Vagina (tissue), 2 donors: ENCODE measurements at regions not wholly inside any gene's neighbourhood (a gene's known extent, or its start where the extent isn't known, plus 50 kb on each side); places are given as distances from the start of the nearest gene placed in this dataset.
"Not testable (repeated sequence)": the region's sequence is repeated elsewhere in the genome, so short reads cannot be mapped to it uniquely, and the experiment has no call there.

ENCODE experiments used
- DNase-seq, 2 donors: peaks; one replicate each; pipeline ENCODE4 v3.0.0-alpha.2; 2017; ENCODE audit errors: extremely low spot score in 2 of 2
- H3K27ac ChIP-seq: fragments of 200-600 bp; sonication (generic); one replicate; pipeline ENCODE4 v1.5.1; 2019
- H3K27me3 ChIP-seq: fragments of 200-600 bp; sonication (generic); one replicate; pipeline ENCODE4 v1.5.1; 2019
- H3K36me3 ChIP-seq, 2 donors: fragments of 200-600 bp; sonication (generic); one replicate each; pipeline ENCODE4 v1.5.1; 2017 to 2019
- H3K4me1 ChIP-seq: fragments of 200-600 bp; sonication (generic); one replicate; pipeline ENCODE4 v1.5.1; 2019
- H3K4me3 ChIP-seq, 2 donors: fragments of 200-600 bp; sonication (generic); 1 replicate in 1 of 2; 2 replicates in 1 of 2; pipeline ENCODE4 v1.5.1; 2016 to 2019
- H3K9me3 ChIP-seq: fragments of 200-600 bp; sonication (generic); one replicate; pipeline ENCODE4 v1.5.1; 2019
- CTCF ChIP-seq, 3 experiments: fragments of 450-650 bp in 2 of 3; fragments of 200-600 bp in 1 of 3; sonication (generic) in 1 of 3; IDR thresholded peaks; one replicate each; pipeline ENCODE4 v1.5.1; 2017 to 2019; ENCODE audit warnings: antibody characterized with exemption in 3 of 3, mild to moderate bottlenecking in 2 of 3, moderate library complexity in 2 of 3
- POLR2A ChIP-seq, 2 donors: fragments of 450-650 bp; IDR thresholded peaks; one replicate each; pipeline ENCODE4 v1.6.1; 2017; ENCODE audit warnings: antibody characterized with exemption in 2 of 2, mild to moderate bottlenecking in 2 of 2, moderate library complexity in 2 of 2
- POLR2AphosphoS5 ChIP-seq, 2 donors: sonication (generic); formaldehyde crosslinking; IDR thresholded peaks; one replicate each; pipeline ENCODE4 v1.9.0; 2017; ENCODE audit warnings: antibody characterized with exemption in 2 of 2, mild to moderate bottlenecking in 2 of 2, low read depth in 1 of 2; ENCODE audit not compliant: insufficient read depth in 1 of 2
- intact Hi-C: fragments of 100-400 bp; cut with DNase I; formaldehyde crosslinking; loops from one replicate; pipeline ENCODE4 v1.15.1; 2023

DNA sequence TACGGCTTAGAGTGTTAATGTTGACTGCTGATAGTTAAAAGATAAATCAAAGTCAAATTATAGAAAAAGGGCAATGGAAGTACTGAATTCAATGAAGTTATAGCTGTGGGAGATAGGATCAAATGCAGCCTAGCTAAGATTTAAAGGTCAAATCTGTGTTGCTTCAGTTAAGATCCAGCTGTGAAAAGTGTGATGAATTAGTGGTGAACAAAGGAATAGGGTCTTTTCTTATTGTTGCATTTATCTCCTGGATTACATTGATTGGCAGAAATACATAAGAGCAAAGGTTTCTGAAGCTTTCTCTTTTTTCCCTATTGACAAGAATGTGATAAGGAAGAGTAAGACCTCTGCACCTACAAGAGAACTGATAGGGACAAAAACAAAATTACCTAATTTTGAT lies 1234.6 kb upstream of the ADGRL2 start:
- intact Hi-C loops: no loop called here
- Histone ChIP-seq H3K4me3 (no peak overlapping the region), H3K9me3 (no peaks in the 10 kb centered on the region), H3K4me1 (no peaks in the 10 kb centered on the region), H3K27me3 (no peaks in the 10 kb centered on the region), H3K36me3 (no peaks in the 10 kb centered on the region), H3K27ac (no peak overlapping the region)
- TF ChIP-seq CTCF (IDR thresholded peaks at IDR 0.05) (no peak), POLR2AphosphoS5 (IDR thresholded peaks at IDR 0.05; ENCODE audit: insufficient read depth in 1 of 2, low read depth in 1 of 2) (no peak), POLR2A (IDR thresholded peaks at IDR 0.05) (no peak)
- DNase-seq: no peak

DNA sequence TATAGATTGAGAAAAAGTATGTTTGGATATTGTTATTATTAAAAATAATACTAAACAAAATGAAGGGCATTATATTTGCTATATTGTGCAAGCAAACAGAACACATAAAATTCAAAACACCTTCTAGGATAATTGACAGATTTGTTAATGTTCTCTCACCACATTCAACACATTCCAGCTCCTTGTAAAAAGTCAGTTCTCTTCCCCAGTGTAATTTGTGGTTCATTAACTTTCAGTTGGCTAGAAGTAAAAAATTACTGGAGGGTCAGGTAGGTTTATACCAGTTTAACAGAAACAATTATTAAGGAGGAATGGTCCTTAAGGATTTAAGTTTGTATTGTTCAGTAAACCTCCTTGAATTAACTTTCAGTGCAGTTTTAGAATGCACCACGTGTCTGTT lies 1235.3 kb upstream of the ADGRL2 start:
- no peak for DNase-seq
- Histone ChIP-seq H3K4me3 (no peak overlapping the region), H3K27ac (no peak overlapping the region), H3K36me3 (no peaks in the 10 kb centered on the region), H3K9me3 (no peaks in the 10 kb centered on the region), H3K27me3 (no peaks in the 10 kb centered on the region), H3K4me1 (no peaks in the 10 kb centered on the region)
- TF ChIP-seq CTCF (IDR thresholded peaks at IDR 0.05): no peak
- TF ChIP-seq POLR2A (IDR thresholded peaks at IDR 0.05): no peak
- TF ChIP-seq POLR2AphosphoS5 (IDR thresholded peaks at IDR 0.05; ENCODE audit: insufficient read depth in 1 of 2, low read depth in 1 of 2): no peak
- intact Hi-C loops: no loop called here

DNA sequence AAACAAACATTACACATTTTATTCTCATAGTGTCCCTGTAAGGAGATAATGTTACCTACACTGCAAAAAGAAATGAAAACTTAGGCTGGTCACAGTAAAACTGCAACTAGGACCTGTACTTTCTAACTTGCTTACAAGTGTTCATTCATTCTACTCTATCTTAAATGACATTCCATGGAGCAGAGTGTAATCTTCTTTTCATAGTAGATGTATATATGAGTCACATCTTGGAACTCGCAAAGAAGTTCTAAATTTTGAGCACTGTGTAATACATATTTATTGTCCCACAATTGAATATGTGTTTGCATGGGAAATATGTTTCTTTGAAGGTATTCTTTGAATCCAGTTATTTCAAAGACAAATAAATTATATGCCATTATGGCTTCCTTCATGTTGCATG lies 1258.5 kb upstream of the ADGRL2 start:
- Histone ChIP-seq H3K27me3 (no peaks in the 10 kb centered on the region), H3K4me1 (no peaks in the 10 kb centered on the region), H3K9me3 (no peaks in the 10 kb centered on the region), H3K27ac (no peak overlapping the region), H3K4me3 (no peak overlapping the region), H3K36me3 (no peaks in the 10 kb centered on the region)
- DNase-seq: no peak
- intact Hi-C loops: no loop called here
- TF ChIP-seq CTCF (IDR thresholded peaks at IDR 0.05) (no peak), POLR2A (IDR thresholded peaks at IDR 0.05) (no peak)

GRCh38 chr1:80540596-80540995 lies 1260.1 kb upstream of the ADGRL2 start:
- H3K36me3 ChIP-seq: no peaks in the 10 kb centered on the region
- DNase-seq: no peak
- intact Hi-C loops: no loop called here
- TF ChIP-seq CTCF (IDR thresholded peaks at IDR 0.05) (no peak), POLR2A (IDR thresholded peaks at IDR 0.05) (no peak), POLR2AphosphoS5 (IDR thresholded peaks at IDR 0.05; ENCODE audit: insufficient read depth in 1 of 2, low read depth in 1 of 2) (no peak)
- no peaks in the 10 kb centered on the region for H3K4me1 ChIP-seq
- H3K9me3 ChIP-seq: no peaks in the 10 kb centered on the region
- H3K27ac ChIP-seq: no peak overlapping the region
- H3K27me3 ChIP-seq: no peaks in the 10 kb centered on the region
- H3K4me3 ChIP-seq: no peak overlapping the region

GRCh38 chr1:80540149-80540548 lies 1260.6 kb upstream of the ADGRL2 start:
- Histone ChIP-seq H3K27ac (no peak overlapping the region), H3K27me3 (no peaks in the 10 kb centered on the region), H3K4me1 (no peaks in the 10 kb centered on the region), H3K9me3 (no peaks in the 10 kb centered on the region), H3K4me3 (no peak overlapping the region), H3K36me3 (no peaks in the 10 kb centered on the region)
- no peak for DNase-seq
- intact Hi-C loops: no loop called here
- TF ChIP-seq POLR2AphosphoS5 (IDR thresholded peaks at IDR 0.05; ENCODE audit: insufficient read depth in 1 of 2, low read depth in 1 of 2) (no peak), POLR2A (IDR thresholded peaks at IDR 0.05) (no peak), CTCF (IDR thresholded peaks at IDR 0.05) (no peak)

DNA sequence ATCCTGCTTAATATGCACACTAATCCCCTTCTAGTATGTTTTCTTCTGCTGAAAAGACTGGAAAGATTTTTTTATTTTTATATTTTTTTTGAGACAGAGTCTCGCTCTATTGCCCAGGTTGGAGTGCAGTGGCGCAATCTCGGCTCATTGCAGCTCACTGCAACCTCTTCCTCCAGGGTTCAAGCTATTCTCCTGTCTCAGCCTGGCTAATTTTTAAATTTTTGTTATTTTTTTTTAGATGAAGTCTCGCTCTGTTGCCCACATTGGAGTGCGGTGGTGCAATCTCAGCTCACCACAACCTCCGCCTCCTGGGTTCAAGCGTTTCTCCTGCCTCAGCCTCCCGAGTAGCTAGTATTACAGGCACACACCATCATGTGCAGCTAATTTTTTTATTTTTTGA lies 1261.4 kb upstream of the ADGRL2 start:
- DNase-seq, H3K36me3 ChIP-seq, H3K27ac ChIP-seq, H3K27me3 ChIP-seq, intact Hi-C loops, H3K4me3 ChIP-seq, H3K9me3 ChIP-seq, H3K4me1 ChIP-seq: not testable (repeated sequence)
